Neural progenitor cell (in vitro differentiated cells): ENCODE measurements at regions not wholly inside any gene's neighbourhood (a gene's known extent, or its start where the extent isn't known, plus 50 kb on each side); places are given as distances from the start of the nearest gene placed in this dataset.
A peak's percentile ranks its signal among the peaks of the same experiment; 100 is the strongest.

Experiments
- DNase-seq: peaks from one replicate; pipeline ENCODE4 v3.0.0-alpha.2; 2016; ENCODE audit warnings: low spot score
- H2AFZ ChIP-seq: fragments of 200-600 bp; sonication (generic); replicated peaks from 2 replicates; pipeline ENCODE4 v1.6.1; 2016; ENCODE audit warnings: antibody characterized with exemption
- H3F3A ChIP-seq: fragments of 200-600 bp; sonication (generic); 2 replicates; pipeline ENCODE4 v1.6.1; 2016; ENCODE audit warnings: antibody characterized with exemption, low read depth
- H3K27ac ChIP-seq: fragments of 200-600 bp; sonication (generic); 2 replicates; pipeline ENCODE4 v1.5.1; 2016; ENCODE audit warnings: mild to moderate bottlenecking
- H3K27me3 ChIP-seq: fragments of 200-600 bp; sonication (generic); 2 replicates; pipeline ENCODE4 v1.6.1; 2016; ENCODE audit warnings: mild to moderate bottlenecking, moderate library complexity
- H3K36me3 ChIP-seq: fragments of 200-600 bp; sonication (generic); 2 replicates; pipeline ENCODE4 v1.5.1; 2016
- H3K4me1 ChIP-seq: fragments of 200-600 bp; sonication (generic); 2 replicates; pipeline ENCODE4 v1.6.1; 2016; ENCODE audit warnings: mixed run types
- H3K4me2 ChIP-seq: fragments of 200-600 bp; sonication (generic); 2 replicates; pipeline ENCODE4 v1.6.1; 2016
- H3K4me3 ChIP-seq: fragments of 200-600 bp; sonication (generic); 2 replicates; pipeline ENCODE4 v1.5.1; 2016
- H3K79me2 ChIP-seq: fragments of 200-600 bp; sonication (generic); 2 replicates; pipeline ENCODE4 v1.6.1; 2016; ENCODE audit warnings: low read depth
- H3K9ac ChIP-seq: fragments of 200-600 bp; sonication (generic); 2 replicates; pipeline ENCODE4 v1.6.1; 2016
- H3K9me3 ChIP-seq: fragments of 200-600 bp; sonication (generic); 2 replicates; pipeline ENCODE4 v1.5.1; 2016; ENCODE audit warnings: low read depth
- H4K20me1 ChIP-seq: fragments of 200-600 bp; sonication (generic); 2 replicates; pipeline ENCODE4 v1.6.1; 2016; ENCODE audit warnings: low read depth
- H3K27ac Mint-ChIP-seq: 3 replicates; pipeline ENCODE4 v1.8.0; 2021; ENCODE audit warnings: mixed read lengths
- H3K27me3 Mint-ChIP-seq: 2 replicates; pipeline ENCODE4 v1.8.0; 2022; ENCODE audit warnings: low read depth, mild to moderate bottlenecking, inconsistent platforms, moderate library complexity, mixed read lengths; ENCODE audit not compliant: insufficient read depth
- H3K36me3 Mint-ChIP-seq: 3 replicates; pipeline ENCODE4 v1.8.0; 2021; ENCODE audit warnings: mixed read lengths
- H3K4me1 Mint-ChIP-seq: 3 replicates; pipeline ENCODE4 v1.8.0; 2021; ENCODE audit warnings: mixed read lengths
- H3K4me3 Mint-ChIP-seq: 3 replicates; pipeline ENCODE4 v1.8.0; 2021; ENCODE audit warnings: mild to moderate bottlenecking, moderate library complexity, mixed read lengths
- H3K9me3 Mint-ChIP-seq: 3 replicates; pipeline ENCODE4 v1.8.0; 2020; ENCODE audit warnings: mixed read lengths
- CTCF ChIP-seq: fragments of 200-600 bp; sonication (generic); IDR thresholded peaks from 2 replicates; pipeline ENCODE4 v1.5.1; 2017; ENCODE audit warnings: antibody characterized with exemption, mild to moderate bottlenecking
- EZH2 ChIP-seq: fragments of 200-600 bp; sonication (generic); IDR thresholded peaks from 2 replicates; pipeline ENCODE4 v1.6.1; 2017; ENCODE audit warnings: antibody characterized with exemption, mild to moderate bottlenecking, moderate library complexity
- EZH2phosphoT487 ChIP-seq: fragments of 200-600 bp; sonication (generic); IDR thresholded peaks from 2 replicates; pipeline ENCODE4 v1.6.1; 2017; ENCODE audit warnings: antibody characterized with exemption

GRCh38 chr4:62399242-62399641 is 1199.1 kb downstream of the ADGRL3 start:
- no peaks in the 10 kb centered on the region for H3K9me3 ChIP-seq
- no peaks in the 10 kb centered on the region for H3K27me3 ChIP-seq
- H3K36me3 ChIP-seq = no peaks in the 10 kb centered on the region
- peak overlapping the region; percentile 17 for H2AFZ ChIP-seq
- H3K4me1 ChIP-seq = no peaks in the 10 kb centered on the region
- DNase-seq = no peak
- Mint-ChIP-seq H3K36me3 (no peaks in the 10 kb centered on the region), H3K27me3 (no peaks in the 10 kb centered on the region), H3K27ac (no peak overlapping the region), H3K9me3 (no peaks in the 10 kb centered on the region), H3K4me3 (no peak overlapping the region), H3K4me1 (peaks cover 12% of the 10 kb centered on the region)
- TF ChIP-seq EZH2phosphoT487 (no peak), CTCF (no peak), EZH2 (no peak)
- no peak overlapping the region for H3K4me3 ChIP-seq
- no peak overlapping the region for H3K27ac ChIP-seq
- no peaks in the 10 kb centered on the region for H4K20me1 ChIP-seq
- no peaks in the 10 kb centered on the region for H3F3A ChIP-seq
- no peaks in the 10 kb centered on the region for H3K79me2 ChIP-seq
- no peak overlapping the region for H3K9ac ChIP-seq
- H3K4me2 ChIP-seq = no peak overlapping the region

DNA sequence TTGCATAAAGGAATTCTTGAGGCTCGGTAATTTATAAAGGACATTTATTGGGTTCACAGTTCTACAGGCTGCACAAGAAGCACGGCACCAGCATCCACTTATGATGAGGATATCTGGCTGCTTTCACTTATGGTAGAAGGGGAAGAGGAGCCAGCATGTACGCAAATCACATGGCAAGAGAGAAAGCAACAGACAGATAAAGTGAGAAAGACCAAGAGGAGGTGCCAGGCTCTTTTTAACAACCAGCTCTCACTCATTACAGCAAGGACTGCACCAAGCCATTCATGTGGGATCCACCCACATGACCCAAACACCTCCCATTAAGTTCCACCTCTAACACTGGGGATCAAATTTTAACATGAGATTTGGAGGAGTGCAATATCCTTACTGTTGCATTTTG is 1198.2 kb downstream of the ADGRL3 start:
- H3K9ac ChIP-seq = no peak overlapping the region
- TF ChIP-seq EZH2 = no peak
- no peak for TF ChIP-seq EZH2phosphoT487
- TF ChIP-seq CTCF = no peak
- DNase-seq = no peak
- H3K27me3 Mint-ChIP-seq = no peaks in the 10 kb centered on the region
- H3K27ac Mint-ChIP-seq = no peak overlapping the region
- H3K9me3 ChIP-seq = no peaks in the 10 kb centered on the region
- no peaks in the 10 kb centered on the region for H3K27me3 ChIP-seq
- no peaks in the 10 kb centered on the region for H3F3A ChIP-seq
- H3K27ac ChIP-seq = no peak overlapping the region
- H2AFZ ChIP-seq = peak overlapping the region; percentile 91
- H3K4me1 Mint-ChIP-seq = peaks cover 12% of the 10 kb centered on the region
- H3K4me2 ChIP-seq = no peak overlapping the region
- H3K4me3 Mint-ChIP-seq = no peak overlapping the region
- H3K4me3 ChIP-seq = no peak overlapping the region
- no peaks in the 10 kb centered on the region for H3K79me2 ChIP-seq
- no peaks in the 10 kb centered on the region for H3K9me3 Mint-ChIP-seq
- H3K36me3 Mint-ChIP-seq = no peaks in the 10 kb centered on the region
- no peaks in the 10 kb centered on the region for H4K20me1 ChIP-seq
- H3K36me3 ChIP-seq = no peaks in the 10 kb centered on the region
- H3K4me1 ChIP-seq = no peaks in the 10 kb centered on the region

DNA sequence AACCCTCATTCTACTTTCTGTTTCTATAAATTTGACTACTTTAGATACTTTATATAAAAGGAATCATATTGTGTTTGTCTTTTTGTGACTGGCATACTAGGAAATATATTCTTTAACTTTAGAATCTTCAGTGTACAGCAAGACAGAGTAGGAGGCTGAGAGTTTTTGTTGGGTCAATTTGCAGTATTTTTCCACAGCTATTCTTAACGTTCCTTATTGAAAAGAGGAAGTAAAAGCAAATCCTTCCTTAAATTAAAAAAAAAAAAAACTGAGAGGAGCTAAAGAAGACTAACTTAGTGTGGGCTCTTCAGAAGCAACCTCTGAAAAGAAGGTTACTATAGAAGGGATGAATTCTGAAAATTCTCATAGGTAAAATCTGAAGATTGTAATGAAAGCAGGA is 1194.6 kb downstream of the ADGRL3 start:
- Histone ChIP-seq H3K27me3 (no peaks in the 10 kb centered on the region), H3K9ac (no peak overlapping the region), H3K4me3 (no peak overlapping the region), H4K20me1 (no peaks in the 10 kb centered on the region), H3K36me3 (no peaks in the 10 kb centered on the region), H3K4me2 (no peak overlapping the region), H2AFZ (peak overlapping the region; percentile 80), H3K9me3 (no peaks in the 10 kb centered on the region), H3K79me2 (no peaks in the 10 kb centered on the region), H3K27ac (no peak overlapping the region), H3K4me1 (no peaks in the 10 kb centered on the region), H3F3A (no peaks in the 10 kb centered on the region)
- Mint-ChIP-seq H3K4me1 (no peaks in the 10 kb centered on the region), H3K4me3 (no peak overlapping the region), H3K36me3 (no peaks in the 10 kb centered on the region), H3K9me3 (no peaks in the 10 kb centered on the region), H3K27ac (no peak overlapping the region), H3K27me3 (no peaks in the 10 kb centered on the region)
- no peak for DNase-seq
- no peak for TF ChIP-seq EZH2phosphoT487
- TF ChIP-seq CTCF = no peak
- no peak for TF ChIP-seq EZH2

- H3K36me3 ChIP-seq = no peaks in the 10 kb centered on the region
- no peaks in the 10 kb centered on the region for H3K79me2 ChIP-seq
- H3K36me3 Mint-ChIP-seq = no peaks in the 10 kb centered on the region
- no peaks in the 10 kb centered on the region for H3K9me3 Mint-ChIP-seq
- H3K4me3 ChIP-seq = no peak overlapping the region
- no peaks in the 10 kb centered on the region for H3K27me3 ChIP-seq
- peaks cover 16% of the 10 kb centered on the region for H3K4me1 ChIP-seq
- H3K4me3 Mint-ChIP-seq = no peak overlapping the region
- DNase-seq = no peak
- H4K20me1 ChIP-seq = no peaks in the 10 kb centered on the region
- H3K27ac ChIP-seq = no peak overlapping the region
- no peaks in the 10 kb centered on the region for H3F3A ChIP-seq
- H2AFZ ChIP-seq = no peak overlapping the region
- peaks cover 13% of the 10 kb centered on the region for H3K4me1 Mint-ChIP-seq
- H3K9ac ChIP-seq = no peak overlapping the region
- TF ChIP-seq EZH2 (no peak), EZH2phosphoT487 (no peak), CTCF (no peak)
- H3K27me3 Mint-ChIP-seq = no peaks in the 10 kb centered on the region
- no peak overlapping the region for H3K4me2 ChIP-seq
- H3K27ac Mint-ChIP-seq = no peak overlapping the region
- no peaks in the 10 kb centered on the region for H3K9me3 ChIP-seq
Observed at GRCh38 chr4:62387808-62388207, 1187.7 kb downstream of the ADGRL3 start.
